HCEC 1CT (cell line): ENCODE measurements at regions not wholly inside any gene's neighbourhood (a gene's known extent, or its start where the extent isn't known, plus 50 kb on each side); places are given as distances from the start of the nearest gene placed in this dataset.

Experiments used
- DNase-seq: peaks from one replicate; pipeline ENCODE4 v3.0.0-alpha.2; 2017

DNA sequence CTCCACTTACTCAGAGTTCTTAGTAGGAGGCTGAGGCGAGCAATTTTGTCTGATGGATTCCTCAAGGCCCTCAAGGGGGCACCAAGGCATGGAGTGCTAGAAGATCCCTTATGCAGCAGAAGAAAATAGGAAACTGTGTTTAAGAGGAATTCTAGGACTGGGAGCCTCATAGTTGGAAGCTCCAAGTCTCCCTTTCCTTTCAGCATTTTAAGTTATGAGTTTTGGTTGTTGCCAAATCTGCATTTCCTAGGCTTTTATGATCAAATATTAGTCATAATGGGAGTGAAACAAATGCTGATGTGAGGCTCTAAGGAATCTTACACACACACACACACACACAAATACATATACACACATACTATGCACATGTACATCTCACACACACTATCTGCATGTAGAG, 714.0 kb downstream of the UTRN start:
- DNase-seq, result peak; percentile 56

GRCh38 chr6:145003145-145003544, 718.0 kb downstream of the UTRN start:
- DNase-seq, result no peak

- DNase-seq, result no peak
These were observed 721.8 kb downstream of the UTRN start for GRCh38 chr6:145006914-145007313.

DNA sequence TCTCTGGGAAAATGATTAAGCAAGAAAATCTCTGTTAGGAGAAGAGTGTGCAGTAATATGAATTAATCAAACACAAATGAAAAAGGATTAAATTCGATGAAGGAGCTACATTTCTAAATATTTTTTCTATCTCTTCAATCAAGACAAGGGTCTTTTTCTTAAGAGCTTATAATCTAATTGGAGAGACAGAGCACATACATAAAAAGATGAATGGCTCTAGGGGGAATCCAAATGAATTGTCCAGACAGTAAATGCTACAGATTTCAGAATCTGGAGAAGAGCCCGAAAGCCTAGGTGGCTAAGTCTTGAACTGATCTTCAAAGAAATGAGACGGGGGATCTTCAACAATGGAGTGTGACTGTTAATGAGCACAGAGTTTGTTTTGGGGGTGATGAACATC, 723.6 kb downstream of the UTRN start:
- DNase-seq, result no peak

DNA sequence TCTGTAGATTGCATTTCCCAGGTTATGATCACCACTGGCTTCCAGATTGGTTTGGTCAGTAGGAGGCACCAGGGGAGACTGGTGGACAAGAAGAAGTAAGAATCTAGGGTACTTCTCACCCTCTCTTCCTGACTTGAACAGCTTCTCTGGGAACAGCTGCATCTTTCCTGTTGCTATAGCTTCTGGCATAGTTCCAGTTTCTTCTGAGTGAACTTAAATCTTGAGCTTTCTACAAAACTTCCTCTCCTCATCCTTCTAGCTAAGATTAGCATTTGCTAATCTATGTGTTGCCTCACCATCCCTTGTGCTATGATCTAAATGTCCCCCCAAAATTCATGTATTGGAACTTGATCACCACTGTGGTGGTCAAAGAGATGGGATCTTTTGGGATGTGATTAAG, 724.6 kb downstream of the UTRN start:
- DNase-seq, result peak; percentile 29

DNA sequence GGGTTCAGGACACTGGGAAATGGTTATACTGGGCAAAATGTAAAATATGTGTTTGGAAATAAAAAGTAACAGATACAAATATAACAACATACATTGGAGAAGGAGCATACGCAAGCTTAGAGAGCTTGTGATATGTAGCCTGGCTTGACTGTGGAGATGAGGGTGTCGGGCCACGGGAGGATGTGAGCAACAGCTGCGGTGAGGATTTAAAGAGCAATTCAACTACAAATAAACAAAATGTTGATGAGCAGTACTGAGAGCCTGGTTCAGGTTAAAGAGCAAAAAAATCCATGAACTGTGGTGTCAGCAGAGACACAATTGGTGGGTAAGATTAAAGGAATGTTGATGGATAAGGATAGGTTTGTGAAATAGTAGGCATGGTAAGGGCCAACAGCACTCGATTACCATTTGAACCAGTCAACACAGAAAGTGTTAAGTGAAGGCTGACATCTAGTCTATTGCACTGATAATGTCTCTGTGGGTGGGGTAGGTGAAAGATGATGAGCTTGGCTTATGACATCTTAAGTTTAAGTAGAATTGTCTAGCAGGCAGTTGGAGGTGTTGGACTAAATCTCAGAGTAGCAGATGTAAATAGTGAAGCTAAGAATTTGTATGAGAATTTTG, 723.2 kb downstream of the EPM2A start:
- DNase-seq, result peak; percentile 90

GRCh38 chr6:145015739-145016558, 719.4 kb downstream of the EPM2A start:
- peak; percentile 97 for DNase-seq

DNA sequence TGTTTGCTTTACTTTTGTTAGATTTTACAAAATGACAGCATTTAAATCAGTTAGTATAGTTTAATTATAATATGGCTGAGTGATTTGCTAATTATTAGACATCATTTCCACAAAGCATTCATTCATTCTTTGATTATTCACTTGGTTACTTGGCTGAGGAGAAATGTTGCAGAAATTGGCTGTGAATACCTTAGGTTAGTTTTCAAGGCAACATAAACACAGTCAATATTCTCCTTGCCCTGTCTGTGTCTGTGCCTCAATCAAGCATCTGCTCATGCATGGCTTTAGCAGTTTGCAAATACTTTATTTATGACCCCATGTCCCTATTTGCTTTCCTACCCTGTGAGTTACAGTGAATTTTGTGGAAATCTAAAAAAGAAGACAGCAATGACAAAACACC, 718.3 kb downstream of the EPM2A start:
- no peak for DNase-seq

DNA sequence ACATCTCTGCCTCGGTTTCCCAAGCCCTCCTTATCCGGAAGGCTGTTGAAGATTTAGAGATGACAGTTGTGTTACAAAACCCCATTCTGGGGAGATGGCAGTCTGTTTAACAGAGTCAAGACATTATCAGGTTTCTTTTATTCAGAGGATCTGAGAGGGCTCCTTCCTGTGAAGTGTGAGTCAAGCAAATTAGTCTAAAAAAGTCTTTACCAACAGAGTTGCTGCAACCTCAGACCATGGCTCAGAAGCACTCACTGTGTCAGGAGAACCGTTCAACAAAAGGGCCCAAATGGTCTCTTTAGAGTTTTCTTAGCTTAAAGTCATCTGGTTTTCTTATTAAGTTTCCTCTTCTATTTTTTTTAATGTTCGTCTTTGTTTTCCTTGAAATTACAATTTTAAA, 717.8 kb downstream of the EPM2A start:
- peak; percentile 44 for DNase-seq

- DNase-seq, result no peak
These were observed 717.3 kb downstream of the EPM2A start for GRCh38 chr6:145018027-145018426.

- no peak for DNase-seq
These were observed 715.2 kb downstream of the EPM2A start for GRCh38 chr6:145020114-145020513.

GRCh38 chr6:145020543-145020942, 714.8 kb downstream of the EPM2A start:
- no peak for DNase-seq

GRCh38 chr6:145022199-145022796, 713.0 kb downstream of the EPM2A start:
- no peak for DNase-seq

DNA sequence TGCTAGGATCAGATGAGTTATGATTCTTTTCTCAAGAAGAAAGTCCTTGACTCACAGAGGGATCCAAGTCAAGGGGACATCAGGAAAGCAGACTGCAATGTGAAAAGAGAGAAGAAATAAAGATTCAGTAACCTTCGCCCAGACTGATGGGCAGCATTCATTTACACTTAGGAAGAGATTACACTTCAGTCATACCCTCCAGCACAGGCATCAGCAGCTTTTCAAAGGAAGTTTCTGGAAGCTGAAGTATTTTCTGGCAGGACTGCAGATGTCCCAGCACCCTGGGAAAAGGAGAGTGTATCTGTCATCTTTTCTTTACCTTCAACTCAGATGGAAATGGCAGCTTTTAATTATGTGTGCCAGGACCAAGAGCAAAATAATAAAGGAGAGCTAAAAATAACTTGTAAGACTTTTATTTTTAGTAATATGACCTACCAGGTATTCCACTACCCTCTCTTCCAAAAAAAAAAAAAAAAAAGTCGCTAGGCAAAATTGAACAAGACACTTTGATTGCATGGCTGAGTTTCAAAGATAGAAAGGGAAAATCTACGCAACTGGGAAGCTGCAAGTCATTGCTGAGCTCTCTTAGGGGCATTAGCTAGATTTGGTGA, 712.1 kb downstream of the EPM2A start:
- no peak for DNase-seq

DNA sequence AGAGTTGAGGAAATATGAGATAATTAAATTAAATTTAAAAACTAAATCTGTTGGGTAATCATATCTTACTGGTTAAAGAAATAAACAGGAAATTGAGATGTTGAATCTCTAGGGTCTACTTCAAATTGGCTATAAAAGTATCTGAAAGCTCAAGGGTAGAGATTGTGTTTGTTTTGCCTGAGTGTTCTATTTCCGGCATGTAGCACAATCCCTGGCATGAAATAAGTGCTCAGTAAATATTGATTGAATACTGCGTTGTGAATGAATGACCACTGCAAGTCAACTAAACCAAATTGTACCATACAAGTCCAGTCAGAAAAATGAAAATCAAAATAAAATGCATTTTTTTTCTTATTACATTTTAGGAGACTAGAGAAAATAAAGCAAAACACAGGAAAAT, 709.8 kb downstream of the EPM2A start:
- DNase-seq, result no peak

- DNase-seq, result no peak
These were observed 709.0 kb downstream of the EPM2A start for GRCh38 chr6:145026267-145026679.

GRCh38 chr6:145028144-145028818, 707.0 kb downstream of the EPM2A start:
- DNase-seq, result peak; percentile 51

- peak; percentile 34 for DNase-seq
These were observed 704.3 kb downstream of the EPM2A start for GRCh38 chr6:145031001-145031400.

DNA sequence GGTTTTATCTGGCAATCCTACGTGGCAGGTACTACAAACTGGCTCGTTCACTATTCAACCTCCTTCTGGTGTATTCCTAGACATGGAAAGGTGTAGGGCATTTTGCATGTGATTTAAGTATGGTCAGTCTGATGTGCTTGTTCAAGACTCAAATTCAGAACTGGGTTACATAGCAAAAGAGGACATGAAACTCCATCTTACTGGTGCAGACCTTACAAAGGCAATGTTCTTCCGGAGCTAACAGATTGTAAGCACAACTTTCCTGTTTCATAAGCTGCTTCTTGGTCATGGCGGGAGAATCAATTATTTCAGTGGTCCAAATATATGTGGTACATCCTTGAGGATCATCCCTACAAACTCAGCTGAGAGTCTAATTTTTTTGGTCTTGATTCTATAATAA, 703.4 kb downstream of the EPM2A start:
- DNase-seq, result no peak

DNA sequence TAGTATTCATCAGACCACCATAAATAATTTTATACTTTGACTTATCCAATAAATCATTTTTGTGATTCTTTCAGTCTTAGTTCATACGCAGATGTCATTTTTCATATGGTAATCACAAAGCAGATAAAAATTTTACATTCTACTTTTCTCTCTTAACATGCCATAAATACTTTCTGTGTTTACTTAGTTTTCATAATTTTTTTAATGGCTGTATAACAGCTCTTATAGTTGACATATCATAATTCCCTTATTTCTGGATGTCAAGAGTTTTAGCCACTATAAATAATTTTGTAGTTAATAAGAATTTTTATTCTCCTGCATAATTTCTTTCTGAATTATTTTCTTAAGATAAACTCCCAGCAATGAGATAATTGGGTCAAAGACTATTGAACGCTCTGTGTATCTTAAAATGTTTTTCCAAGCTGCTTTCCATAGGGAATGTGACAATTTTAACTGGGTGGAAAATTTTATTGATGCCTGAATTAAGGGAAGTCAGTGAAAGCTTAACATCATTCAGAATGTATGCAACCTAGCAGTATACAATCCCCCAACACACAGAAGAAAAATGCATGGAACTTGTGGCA, 702.7 kb downstream of the EPM2A start:
- DNase-seq, result no peak

DNA sequence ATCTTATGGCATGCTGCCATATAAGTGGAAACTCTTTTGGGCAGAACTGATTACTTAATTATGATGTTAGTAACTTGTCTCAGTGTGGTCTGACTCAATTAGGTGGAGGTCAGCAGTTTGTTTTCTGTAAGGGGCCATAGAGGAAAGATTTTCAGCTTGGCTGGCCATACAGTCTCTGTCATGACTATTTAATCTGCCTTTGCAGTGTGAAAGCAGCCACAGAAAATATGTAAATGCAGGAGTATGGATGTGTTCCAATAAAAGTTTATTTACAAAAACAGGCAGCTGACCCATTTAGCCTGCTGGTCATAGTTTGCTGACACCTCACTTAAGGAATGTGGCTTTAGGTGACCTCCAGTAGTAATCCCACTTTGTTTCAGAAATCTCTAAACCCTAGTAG, 700.7 kb downstream of the EPM2A start:
- DNase-seq, result peak; percentile 61

GRCh38 chr6:145036236-145036635, 699.1 kb downstream of the EPM2A start:
- DNase-seq, result peak; percentile 47
